Stimulated activated CD4-positive, alpha-beta T cell treated with anti-CD3 and anti-CD28 coated beads, Interleukin-1b, Interleukin-23, amount 100 ng/mL, for 48 hours (primary cell): ENCODE measurements at regions not wholly inside any gene's neighbourhood (a gene's known extent, or its start where the extent isn't known, plus 50 kb on each side); places are given as distances from the start of the nearest gene placed in this dataset.
"Not testable (repeated sequence)": the region's sequence is repeated elsewhere in the genome, so short reads cannot be mapped to it uniquely, and the experiment has no call there.

Source experiments
- DNase-seq: peaks from one replicate; pipeline ENCODE4 v3.0.0-alpha.2; 2020

DNA sequence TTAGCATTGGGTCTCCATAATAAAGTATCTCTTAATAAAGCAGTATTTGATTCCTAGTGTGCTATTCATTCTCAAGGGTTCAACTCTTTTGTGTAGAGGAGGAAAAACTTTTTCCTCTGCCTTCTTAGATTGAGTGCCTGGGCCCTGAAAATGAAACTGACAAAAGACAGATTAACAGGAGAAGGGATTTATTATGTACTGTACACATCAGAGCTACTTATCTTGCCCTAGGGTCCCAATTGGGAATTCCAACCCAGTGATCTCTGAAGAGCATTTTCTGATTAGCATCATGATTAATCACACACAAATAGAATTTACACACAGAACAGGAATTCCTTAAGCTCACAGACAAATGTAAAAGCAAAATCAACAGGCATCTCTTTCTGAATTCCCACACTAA, 128.9 kb downstream of the CD164 start:
- no peak for DNase-seq

DNA sequence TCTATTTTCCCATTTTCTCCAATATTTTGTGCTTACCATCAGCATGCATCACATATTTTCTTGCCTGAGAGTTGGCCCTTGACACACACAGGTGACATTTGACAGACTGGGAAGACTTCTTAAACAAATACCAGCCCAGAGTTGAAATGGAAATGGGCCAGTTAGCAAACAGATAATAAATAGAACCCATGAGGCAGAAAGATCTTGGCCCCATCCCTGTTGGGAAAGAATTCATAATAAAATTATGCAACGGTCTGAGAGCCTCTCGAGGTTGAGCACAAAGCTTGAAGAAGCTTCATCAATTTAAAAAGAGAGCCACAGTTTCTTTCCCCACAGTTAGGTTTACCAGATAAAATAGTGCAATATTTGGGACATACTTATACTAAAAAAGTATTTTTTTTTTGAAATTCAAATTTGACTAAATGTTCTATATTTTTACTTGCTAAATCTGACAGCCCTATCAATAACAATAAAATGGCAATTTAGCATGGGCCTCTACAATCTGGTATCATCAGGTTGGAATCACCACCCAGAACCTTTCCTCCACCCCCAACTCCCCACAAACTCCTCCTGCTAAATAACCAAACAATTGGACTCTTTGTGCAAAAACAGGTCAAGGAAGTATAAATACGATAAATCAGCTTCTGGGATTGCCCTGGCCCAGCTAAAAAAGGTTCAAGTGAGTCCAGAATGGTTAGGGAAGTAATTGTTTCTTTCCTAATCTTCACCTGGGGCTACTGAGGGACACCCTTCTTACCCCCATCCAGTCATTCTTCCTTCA, 129.8 kb downstream of the CD164 start:
- no peak for DNase-seq

DNA sequence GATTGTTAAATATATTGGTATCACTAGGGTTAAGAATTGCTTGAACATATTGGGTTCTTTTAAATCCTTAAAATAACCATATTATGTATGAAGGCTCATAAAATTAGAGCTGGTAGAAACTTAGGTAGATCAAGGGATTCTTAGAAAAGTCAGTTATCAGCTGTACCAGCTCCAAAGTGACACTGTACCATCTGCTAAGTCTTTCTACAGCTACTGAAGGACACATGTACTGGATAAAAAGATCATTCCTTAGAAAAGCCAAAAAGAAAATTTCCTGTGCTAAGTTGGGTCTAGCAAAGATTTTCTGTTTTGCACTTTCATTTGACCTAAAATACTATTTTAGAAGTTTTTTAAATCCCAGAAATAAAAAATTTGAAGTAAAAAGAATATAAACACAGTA, 130.4 kb downstream of the CD164 start:
- no peak for DNase-seq

DNA sequence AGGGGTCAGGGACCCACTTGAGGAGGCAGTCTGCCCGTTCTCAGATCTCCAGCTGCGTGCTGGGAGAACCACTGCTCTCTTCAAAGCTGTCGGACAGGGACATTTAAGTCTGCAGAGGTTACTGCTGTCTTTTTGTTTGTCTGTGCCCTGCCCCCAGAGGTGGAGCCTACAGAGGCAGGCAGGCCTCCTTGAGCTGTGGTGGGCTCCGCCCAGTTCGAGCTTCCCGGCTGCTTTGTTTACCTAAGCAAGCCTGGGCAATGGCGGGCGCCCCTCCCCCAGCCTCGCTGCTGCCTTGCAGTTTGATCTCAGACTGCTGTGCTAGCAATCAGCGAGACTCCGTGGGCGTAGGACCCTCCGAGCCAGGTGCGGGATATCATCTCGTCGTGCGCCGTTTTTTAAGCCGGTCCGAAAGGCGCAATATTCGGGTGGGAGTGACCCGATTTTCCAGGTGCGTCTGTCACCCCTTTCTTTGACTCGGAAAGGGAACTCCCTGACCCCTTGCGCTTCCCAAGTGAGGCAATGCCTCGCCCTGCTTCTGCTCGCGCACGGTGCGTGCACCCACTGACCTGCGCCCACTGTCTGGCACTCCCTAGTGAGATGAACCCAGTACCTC, 131.6 kb downstream of the CD164 start:
- not testable (repeated sequence) for DNase-seq

- DNase-seq: no peak
These were observed 138.1 kb downstream of the CD164 start for GRCh38 chr6:109243863-109244825.

GRCh38 chr6:109242925-109243324, 139.3 kb downstream of the CD164 start:
- DNase-seq: no peak

- DNase-seq: no peak
These were observed 140.2 kb downstream of the CD164 start for GRCh38 chr6:109242029-109242428.

DNA sequence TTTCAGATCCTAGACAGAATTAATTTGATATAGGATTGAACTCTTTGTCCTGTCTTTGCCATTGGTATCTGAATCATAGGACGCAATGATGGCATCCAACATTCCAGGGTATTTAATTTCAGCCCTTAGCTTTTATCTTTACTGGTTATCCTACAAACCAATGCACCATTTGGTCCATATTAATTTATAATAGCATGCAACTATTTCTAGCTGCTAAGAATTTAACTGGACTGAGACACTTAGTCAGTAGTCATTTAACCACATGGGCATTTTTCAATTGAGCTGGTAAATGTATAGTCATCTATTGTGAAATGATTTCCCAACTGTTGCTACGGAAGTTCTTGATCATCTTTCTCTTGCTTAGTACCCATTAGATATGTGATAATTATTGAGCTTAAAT, 141.1 kb downstream of the CD164 start:
- no peak for DNase-seq

- DNase-seq: no peak
These were observed 141.7 kb downstream of the CD164 start for GRCh38 chr6:109240370-109241084.

GRCh38 chr6:109239651-109240321, 142.5 kb downstream of the CD164 start:
- DNase-seq: no peak

DNA sequence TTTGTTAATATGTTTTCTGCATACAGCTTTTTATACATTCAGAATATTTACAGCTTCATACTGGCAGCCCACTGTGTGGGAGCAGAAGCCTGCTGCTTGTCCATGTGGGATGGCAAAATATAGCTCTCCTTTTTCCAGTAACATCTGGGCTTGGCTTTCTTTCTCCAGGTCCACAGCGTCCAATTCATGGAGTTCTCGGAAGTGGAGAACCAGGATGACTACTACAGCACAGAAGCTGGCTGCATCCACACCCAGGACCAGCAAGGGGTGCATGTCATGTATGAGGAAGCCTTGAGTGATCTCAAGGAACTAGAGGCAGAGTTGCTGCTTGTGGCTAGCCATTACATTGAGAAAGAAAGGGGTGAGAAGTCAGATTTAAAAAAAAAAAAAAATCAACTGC, 143.1 kb downstream of the CD164 start:
- DNase-seq: no peak

GRCh38 chr6:109238396-109238795, 143.1 kb downstream of the CEP57L1 start:
- no peak for DNase-seq

DNA sequence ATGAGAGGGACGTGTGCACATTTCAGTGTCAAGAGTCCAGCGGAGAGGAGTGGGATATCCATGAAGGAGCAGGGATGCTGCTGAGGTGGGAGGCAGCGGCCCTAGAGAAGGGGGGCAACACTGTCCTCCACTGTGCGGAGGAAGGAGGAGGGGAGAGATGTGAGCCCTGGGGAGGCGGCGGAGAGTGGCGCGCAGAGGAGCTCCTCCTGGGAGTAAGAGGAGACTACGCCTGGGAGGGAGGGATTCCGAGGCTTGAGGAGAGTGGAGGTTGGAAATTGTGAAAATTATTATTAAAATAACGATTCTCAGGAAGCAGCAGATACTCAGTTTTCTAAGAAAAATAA, 142.7 kb downstream of the CEP57L1 start:
- DNase-seq: no peak

- no peak for DNase-seq
These were observed 142.0 kb downstream of the CEP57L1 start for GRCh38 chr6:109237077-109237985.

GRCh38 chr6:109236115-109237076, 141.1 kb downstream of the CEP57L1 start:
- DNase-seq: peak; percentile 42

DNA sequence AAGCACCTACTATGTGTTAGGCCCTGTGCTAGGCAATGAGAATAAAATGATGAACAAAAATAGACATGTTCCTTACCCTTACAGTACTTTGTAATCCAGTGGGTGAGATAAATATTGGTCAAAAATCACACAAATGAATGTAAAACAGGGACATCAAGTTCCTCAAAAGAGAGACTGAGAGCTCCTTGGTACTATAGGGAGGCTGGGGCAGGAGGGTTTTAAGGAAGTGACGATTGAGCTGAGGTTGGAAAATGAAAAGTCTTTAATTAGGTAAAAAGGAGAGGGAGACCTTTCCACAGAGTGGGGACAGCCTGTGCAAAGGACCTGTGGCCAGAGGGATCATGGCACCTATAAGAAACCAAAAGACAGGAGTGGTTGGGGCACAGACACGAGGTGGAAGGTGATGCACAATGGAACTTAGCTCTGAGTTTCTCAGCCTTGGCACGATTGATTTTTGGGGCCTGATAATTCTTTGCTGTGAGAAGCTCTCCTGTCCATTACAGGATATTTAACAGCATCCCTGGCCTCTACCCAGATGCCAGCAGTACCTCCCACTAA, 140.3 kb downstream of the CEP57L1 start:
- DNase-seq: no peak

DNA sequence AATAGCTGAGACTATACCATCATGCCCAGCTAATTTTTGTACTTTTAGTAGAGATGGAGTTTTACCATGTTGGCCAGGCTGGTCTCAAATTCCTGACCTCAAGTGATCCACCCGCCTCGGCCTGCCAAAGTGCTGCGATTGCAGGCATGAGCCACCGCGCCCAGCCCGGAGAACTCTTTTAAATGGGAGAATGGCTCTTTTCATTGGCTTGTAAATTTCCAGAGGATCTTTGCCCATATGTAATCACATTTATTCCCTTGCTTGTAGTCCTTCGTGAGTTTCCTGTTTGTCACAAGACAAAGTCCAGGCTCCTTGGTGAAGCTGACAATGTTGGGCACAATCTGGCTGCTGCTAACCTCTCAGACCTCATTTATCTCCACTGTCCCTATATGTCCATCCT, 135.1 kb downstream of the CEP57L1 start:
- no peak for DNase-seq

GRCh38 chr6:109229536-109229935, 134.2 kb downstream of the CEP57L1 start:
- no peak for DNase-seq

DNA sequence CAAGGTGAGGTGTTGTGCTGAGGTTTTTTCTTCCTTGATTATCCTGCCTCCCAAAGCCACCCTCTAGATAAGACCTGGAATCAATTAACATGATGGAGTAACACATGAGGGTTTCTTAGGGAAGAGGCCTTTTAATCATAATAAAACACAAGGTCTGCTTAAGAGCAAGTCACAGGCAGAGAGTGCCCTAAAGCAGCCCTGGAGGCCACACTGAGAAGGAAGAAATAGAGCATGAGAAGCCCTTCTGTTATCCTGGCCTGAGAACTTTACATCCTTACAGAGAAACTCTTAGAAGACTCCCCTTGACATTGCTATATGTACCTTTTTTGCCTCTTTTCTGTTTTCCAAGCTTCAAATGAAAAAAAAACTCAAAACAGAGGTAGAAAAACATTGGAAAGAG, 132.3 kb downstream of the CEP57L1 start:
- DNase-seq: no peak

DNA sequence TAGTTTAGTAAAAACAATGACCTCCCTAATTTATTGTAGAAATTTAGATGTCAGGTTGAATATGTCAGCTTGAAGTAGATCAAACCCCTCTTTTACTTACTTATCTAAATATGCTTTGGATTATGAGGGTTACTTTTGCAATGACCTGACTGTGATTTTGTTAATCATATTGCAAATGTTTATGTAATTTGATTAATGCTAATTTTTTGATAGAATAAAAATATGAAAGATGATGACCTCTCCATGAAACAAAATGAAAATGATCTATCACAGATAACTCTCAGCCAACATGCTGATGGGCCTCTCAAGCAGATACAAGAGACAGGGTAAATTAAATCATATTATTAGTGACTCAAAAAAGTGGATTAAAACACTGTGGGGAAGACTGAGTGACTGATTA, 131.0 kb downstream of the CEP57L1 start:
- DNase-seq: no peak
